ENCODE measurements at regions not wholly inside any gene's neighbourhood (a gene's known extent, or its start where the extent isn't known, plus 50 kb on each side); places are given as distances from the start of the nearest gene placed in this dataset.

GRCh38 chr6:43909474-43910148 lies 139.6 kb downstream of the VEGFA start:
- Histone ChIP-seq H3K79me2 (no peaks in the 10 kb centered on the region), H3K9me3 (ENCODE audit: low read depth) (no peaks in the 10 kb centered on the region), H3K36me3 (replicated peaks; ENCODE audit: insufficient read depth, low read depth) (no peaks in the 10 kb centered on the region), H3K4me2 (no peak overlapping the region), H3K27ac (no peak overlapping the region), H3K9me2 (replicated peaks; ENCODE audit: insufficient read depth) (no peaks in the 10 kb centered on the region), H2AFZ (no peak overlapping the region), H3K4me1 (ENCODE audit: insufficient read depth) (peaks cover 39% of the 10 kb centered on the region), H3K4me3 (no peak overlapping the region), H3K27me3 (no peaks in the 10 kb centered on the region), H4K20me1 (ENCODE audit: insufficient read depth, poor library complexity, severe bottlenecking) (no peaks in the 10 kb centered on the region)
- WGBS (ENCODE audit: low lambda C conversion rate, missing lambda C conversion rate) = 92% methylated on average over 7 of the region's 7 CpGs
- no peak for DNase-seq (ENCODE audit: low spot score)
- no peak for TF ChIP-seq EZH2 (IDR thresholded peaks at IDR 0.05; ENCODE audit: borderline replicate concordance)
- TF ChIP-seq EZH2phosphoT487 (IDR thresholded peaks at IDR 0.05; ENCODE audit: low read depth, severe bottlenecking, unreplicated experiment) = no peak
- TF ChIP-seq CTCF (IDR thresholded peaks at IDR 0.05; ENCODE audit: poor library complexity) = no peak

GRCh38 chr6:43907789-43908472 lies 137.9 kb downstream of the VEGFA start:
- H3K9me2 ChIP-seq (replicated peaks; ENCODE audit: insufficient read depth) = no peaks in the 10 kb centered on the region

GRCh38 chr6:43907312-43907711 lies 137.3 kb downstream of the VEGFA start:
- H3K9me3 ChIP-seq (ENCODE audit: low read depth) = no peaks in the 10 kb centered on the region
- H3K79me2 ChIP-seq = no peaks in the 10 kb centered on the region
- no peak overlapping the region for H3K4me2 ChIP-seq
- TF ChIP-seq CTCF (IDR thresholded peaks at IDR 0.05; ENCODE audit: poor library complexity) (no peak), EZH2 (IDR thresholded peaks at IDR 0.05; ENCODE audit: borderline replicate concordance) (no peak), EZH2phosphoT487 (IDR thresholded peaks at IDR 0.05; ENCODE audit: low read depth, severe bottlenecking, unreplicated experiment) (no peak)
- H3K4me3 ChIP-seq = no peak overlapping the region
- WGBS (ENCODE audit: low lambda C conversion rate, missing lambda C conversion rate) = 89% methylated on average over 2 of the region's 2 CpGs
- H3K27me3 ChIP-seq = no peaks in the 10 kb centered on the region
- no peak for DNase-seq (ENCODE audit: low spot score)
- no peaks in the 10 kb centered on the region for H3K9me2 ChIP-seq (replicated peaks; ENCODE audit: insufficient read depth)
- H3K27ac ChIP-seq = no peak overlapping the region
- H4K20me1 ChIP-seq (ENCODE audit: insufficient read depth, poor library complexity, severe bottlenecking) = no peaks in the 10 kb centered on the region
- H2AFZ ChIP-seq = no peak overlapping the region
- H3K4me1 ChIP-seq (ENCODE audit: insufficient read depth) = peaks cover 16% of the 10 kb centered on the region
- no peaks in the 10 kb centered on the region for H3K36me3 ChIP-seq (replicated peaks; ENCODE audit: insufficient read depth, low read depth)

More at GRCh38 chr6:43907789-43908472, 137.9 kb downstream of the VEGFA start:
- H4K20me1 ChIP-seq (ENCODE audit: insufficient read depth, poor library complexity, severe bottlenecking) = no peaks in the 10 kb centered on the region
- H3K27ac ChIP-seq = no peak overlapping the region
- H3K36me3 ChIP-seq (replicated peaks; ENCODE audit: insufficient read depth, low read depth) = no peaks in the 10 kb centered on the region
- no peaks in the 10 kb centered on the region for H3K27me3 ChIP-seq
- H3K4me1 ChIP-seq (ENCODE audit: insufficient read depth) = peaks cover 22% of the 10 kb centered on the region
- TF ChIP-seq EZH2phosphoT487 (IDR thresholded peaks at IDR 0.05; ENCODE audit: low read depth, severe bottlenecking, unreplicated experiment) (no peak), CTCF (IDR thresholded peaks at IDR 0.05; ENCODE audit: poor library complexity) (no peak), EZH2 (IDR thresholded peaks at IDR 0.05; ENCODE audit: borderline replicate concordance) (no peak)
- no peaks in the 10 kb centered on the region for H3K79me2 ChIP-seq
- DNase-seq (ENCODE audit: low spot score) = no peak
- no peaks in the 10 kb centered on the region for H3K9me3 ChIP-seq (ENCODE audit: low read depth)
- 90% methylated on average over 4 of the region's 4 CpGs for WGBS (ENCODE audit: low lambda C conversion rate, missing lambda C conversion rate)
- no peak overlapping the region for H2AFZ ChIP-seq
- no peak overlapping the region for H3K4me3 ChIP-seq
- no peak overlapping the region for H3K4me2 ChIP-seq

Measured in hepatocyte (in vitro differentiated cells).